Right lobe of liver (tissue), 6 donors: ENCODE measurements at regions not wholly inside any gene's neighbourhood (a gene's known extent, or its start where the extent isn't known, plus 50 kb on each side); places are given as distances from the start of the nearest gene placed in this dataset.
"Not testable (repeated sequence)": the region's sequence is repeated elsewhere in the genome, so short reads cannot be mapped to it uniquely, and the experiment has no call there.

Experiments used
- ATAC-seq, 4 donors: fragments of 200-7000 bp; cut with Tn5 transposase; one replicate each; pipeline ENCODE4 v1.9.1; 2020; ENCODE audit warnings: mild to moderate bottlenecking in 4 of 4, moderate library complexity in 4 of 4
- DNase-seq, 3 donors: peaks; one replicate each; pipeline ENCODE4 v3.0.0-alpha.2; 2020
- H3K27ac ChIP-seq, 3 donors: fragments of 200-600 bp; one replicate each; pipeline ENCODE4 v1.8.0; 2022
- H3K27me3 ChIP-seq, 2 donors: fragments of 200-600 bp; one replicate each; pipeline ENCODE4 v1.8.0; 2022
- H3K36me3 ChIP-seq, 4 donors: fragments of 200-600 bp; sonication (generic) in 1 of 4; one replicate each; pipeline versions ENCODE4 v1.5.1 to v1.8.0; 2017 to 2022; ENCODE audit warnings: control low read depth in 1 of 4
- H3K4me1 ChIP-seq, 4 donors: fragments of 200-600 bp; sonication (generic) in 1 of 4; one replicate each; pipeline versions ENCODE4 v1.5.1 to v1.8.0; 2017 to 2022; ENCODE audit warnings: control low read depth in 1 of 4
- H3K4me3 ChIP-seq, 3 donors: fragments of 200-600 bp; one replicate each; pipeline ENCODE4 v1.8.0; 2022
- H3K9me3 ChIP-seq, 4 donors: fragments of 200-600 bp; sonication (generic) in 1 of 4; one replicate each; pipeline versions ENCODE4 v1.5.1 to v1.8.0; 2017 to 2022; ENCODE audit warnings: control low read depth in 1 of 4
- CTCF ChIP-seq, 4 donors: fragments of 200-600 bp in 3 of 4; fragments of 450-650 bp in 1 of 4; IDR thresholded peaks; one replicate each; pipeline versions ENCODE4 v1.5.1 to v1.8.0; 2016 to 2022; ENCODE audit warnings: antibody characterized with exemption in 4 of 4, mild to moderate bottlenecking in 2 of 4
- POLR2A ChIP-seq: fragments of 450-650 bp; IDR thresholded peaks from one replicate; pipeline ENCODE4 v1.6.1; 2017; ENCODE audit warnings: antibody characterized with exemption, mild to moderate bottlenecking
- WGBS: methylation state at CpG from one replicate; pipeline ENCODE4 v1.1.6; 2018; ENCODE audit warnings: low coverage, low lambda C conversion rate; ENCODE audit not compliant: insufficient coverage; ENCODE audit errors: missing lambda C conversion rate; 5-methylcytosine and 5-hydroxymethylcytosine counted together
- intact Hi-C, 2 donors: fragments of 100-400 bp; cut with DNase I; formaldehyde crosslinking; loops; one replicate each; pipeline versions ENCODE4 v1.11.2 to v1.14.1; 2022
- donor health status: DM: no; HTN: yes; CAD: no.
- donor health status: DM: no; HTN: no; CAD: no.
- donor health status: DM: no; HTN: no; CAD: no.
- donor health status: DM: no; HTN: yes; CAD: no.
- donor health status: DM: no; HTN: yes; CAD: no.

- Histone ChIP-seq H3K9me3 (no peaks in the 10 kb centered on the region), H3K4me3 (no peak overlapping the region), H3K4me1 (no peaks in the 10 kb centered on the region), H3K36me3 (no peaks in the 10 kb centered on the region), H3K27ac (no peak overlapping the region), H3K27me3 (no peaks in the 10 kb centered on the region)
- ATAC-seq = no peak
- no peak for TF ChIP-seq CTCF (IDR thresholded peaks at IDR 0.05)
- no peak for TF ChIP-seq POLR2A
- 65% methylated on average over 12 of the region's 14 CpGs for WGBS
- no peak for DNase-seq
- intact Hi-C loops = no loop called here
Observed at GRCh38 chr15:99467338-99467720, 98.5 kb upstream of the MEF2A start.

- no peaks in the 10 kb centered on the region for H3K36me3 ChIP-seq
- DNase-seq = no peak
- no peaks in the 10 kb centered on the region for H3K4me1 ChIP-seq
- H3K27ac ChIP-seq = no peak overlapping the region
- H3K4me3 ChIP-seq = no peak overlapping the region
- intact Hi-C loops = no loop called here
- WGBS = 50% methylated on average over 2 of the region's 4 CpGs
- no peak for TF ChIP-seq POLR2A
- TF ChIP-seq CTCF (IDR thresholded peaks at IDR 0.05) = no peak
- no peak for ATAC-seq
- H3K9me3 ChIP-seq = no peaks in the 10 kb centered on the region
- H3K27me3 ChIP-seq = no peaks in the 10 kb centered on the region
Observed at GRCh38 chr15:99467853-99468464, 97.8 kb upstream of the MEF2A start.

- H3K4me1 ChIP-seq, ATAC-seq, H3K27ac ChIP-seq, intact Hi-C loops, H3K4me3 ChIP-seq, DNase-seq, H3K9me3 ChIP-seq, H3K36me3 ChIP-seq, H3K27me3 ChIP-seq: not testable (repeated sequence)
- 93% methylated on average over 3 of the region's 3 CpGs for WGBS
Observed at GRCh38 chr15:99470204-99470603, 95.6 kb upstream of the MEF2A start.

GRCh38 chr15:99472416-99473145, 93.2 kb upstream of the MEF2A start:
- ATAC-seq (no peak), DNase-seq (no peak)
- H3K9me3 ChIP-seq = no peaks in the 10 kb centered on the region
- H3K27me3 ChIP-seq = no peaks in the 10 kb centered on the region
- intact Hi-C loops = no loop called here
- H3K4me3 ChIP-seq = no peak overlapping the region
- TF ChIP-seq POLR2A (no peak), CTCF (IDR thresholded peaks at IDR 0.05) (no peak)
- no peak overlapping the region for H3K27ac ChIP-seq
- no peaks in the 10 kb centered on the region for H3K4me1 ChIP-seq
- 74% methylated on average over 9 of the region's 12 CpGs for WGBS
- H3K36me3 ChIP-seq = no peaks in the 10 kb centered on the region
